ENCODE measurements at regions not wholly inside any gene's neighbourhood (a gene's known extent, or its start where the extent isn't known, plus 50 kb on each side); places are given as distances from the start of the nearest gene placed in this dataset.

DNA sequence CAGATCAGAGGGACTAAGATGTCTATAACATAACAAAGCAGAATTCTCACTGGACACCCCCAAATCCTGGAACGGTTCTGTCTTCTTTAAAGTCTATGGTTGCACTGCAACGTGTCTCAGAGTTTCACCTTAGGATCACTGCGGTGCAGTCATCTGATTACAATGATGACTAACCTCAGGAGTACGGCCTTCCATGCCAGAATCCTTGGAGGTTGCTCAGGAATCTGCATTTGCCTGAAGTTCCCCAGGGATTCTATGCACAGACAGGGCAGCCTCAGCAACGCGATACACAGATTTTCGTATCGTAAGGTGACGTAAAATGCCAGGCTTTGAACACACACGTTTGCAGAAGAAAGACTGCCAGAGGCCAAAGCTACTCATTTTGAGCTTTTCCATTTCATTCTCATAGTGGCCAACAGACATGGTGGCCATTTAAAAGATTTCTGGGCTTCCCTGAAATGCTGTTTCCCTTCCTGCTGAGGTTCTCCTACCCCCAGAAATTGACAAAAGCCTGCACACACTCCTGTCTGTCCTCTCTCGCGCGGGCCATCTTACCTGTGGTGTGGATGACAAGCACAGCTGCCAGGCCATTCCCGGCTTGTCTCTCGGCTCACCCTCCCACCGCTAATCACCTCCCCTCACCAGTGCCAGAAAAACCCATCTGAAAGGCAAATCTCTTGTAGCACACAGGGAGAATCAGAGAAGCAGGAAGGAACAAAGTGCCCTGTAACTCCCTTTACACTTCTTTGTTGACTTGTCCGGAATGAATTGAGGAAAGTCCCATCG is 148.8 kb downstream of the ACKR3 start:
- no peak overlapping the region for H3K4me3 ChIP-seq (replicated peaks; ENCODE audit: low read depth, low read length)
- TF ChIP-seq, protein P1, sequence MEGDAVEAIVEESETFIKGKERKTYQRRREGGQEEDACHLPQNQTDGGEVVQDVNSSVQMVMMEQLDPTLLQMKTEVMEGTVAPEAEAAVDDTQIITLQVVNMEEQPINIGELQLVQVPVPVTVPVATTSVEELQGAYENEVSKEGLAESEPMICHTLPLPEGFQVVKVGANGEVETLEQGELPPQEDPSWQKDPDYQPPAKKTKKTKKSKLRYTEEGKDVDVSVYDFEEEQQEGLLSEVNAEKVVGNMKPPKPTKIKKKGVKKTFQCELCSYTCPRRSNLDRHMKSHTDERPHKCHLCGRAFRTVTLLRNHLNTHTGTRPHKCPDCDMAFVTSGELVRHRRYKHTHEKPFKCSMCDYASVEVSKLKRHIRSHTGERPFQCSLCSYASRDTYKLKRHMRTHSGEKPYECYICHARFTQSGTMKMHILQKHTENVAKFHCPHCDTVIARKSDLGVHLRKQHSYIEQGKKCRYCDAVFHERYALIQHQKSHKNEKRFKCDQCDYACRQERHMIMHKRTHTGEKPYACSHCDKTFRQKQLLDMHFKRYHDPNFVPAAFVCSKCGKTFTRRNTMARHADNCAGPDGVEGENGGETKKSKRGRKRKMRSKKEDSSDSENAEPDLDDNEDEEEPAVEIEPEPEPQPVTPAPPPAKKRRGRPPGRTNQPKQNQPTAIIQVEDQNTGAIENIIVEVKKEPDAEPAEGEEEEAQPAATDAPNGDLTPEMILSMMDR (IDR thresholded peaks at IDR 0.05; ENCODE audit: low read length, missing control alignments), result no peak
- DNase-seq (ENCODE audit: low read depth), result no peak

DNA sequence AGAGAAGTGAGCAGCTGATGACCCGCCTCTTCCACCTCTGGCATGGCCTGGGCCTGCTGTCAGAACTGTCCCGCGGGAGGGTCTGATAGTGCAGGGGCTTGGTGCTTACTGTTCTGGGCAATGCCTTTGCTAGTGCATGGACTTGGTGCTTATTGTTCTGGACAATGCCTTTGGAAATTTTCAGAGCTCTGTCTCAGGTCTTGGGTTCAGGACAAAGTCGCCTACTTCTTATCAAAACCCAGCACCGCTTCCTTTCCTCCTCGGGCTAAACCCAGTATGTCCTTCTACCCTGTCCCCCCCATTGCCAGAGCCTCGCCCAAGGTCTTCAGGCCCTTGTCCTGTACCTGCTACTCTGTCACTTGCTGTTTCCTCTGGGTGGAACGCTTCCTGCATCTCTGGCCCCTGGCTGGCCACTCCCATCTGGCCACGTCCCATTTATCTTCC is 149.6 kb downstream of the ACKR3 start:
- DNase-seq (ENCODE audit: low read depth), result no peak
- TF ChIP-seq, protein P1 (IDR thresholded peaks at IDR 0.05; ENCODE audit: low read length, missing control alignments), result no peak
- H3K4me3 ChIP-seq (replicated peaks; ENCODE audit: low read depth, low read length), result no peak overlapping the region

DNA sequence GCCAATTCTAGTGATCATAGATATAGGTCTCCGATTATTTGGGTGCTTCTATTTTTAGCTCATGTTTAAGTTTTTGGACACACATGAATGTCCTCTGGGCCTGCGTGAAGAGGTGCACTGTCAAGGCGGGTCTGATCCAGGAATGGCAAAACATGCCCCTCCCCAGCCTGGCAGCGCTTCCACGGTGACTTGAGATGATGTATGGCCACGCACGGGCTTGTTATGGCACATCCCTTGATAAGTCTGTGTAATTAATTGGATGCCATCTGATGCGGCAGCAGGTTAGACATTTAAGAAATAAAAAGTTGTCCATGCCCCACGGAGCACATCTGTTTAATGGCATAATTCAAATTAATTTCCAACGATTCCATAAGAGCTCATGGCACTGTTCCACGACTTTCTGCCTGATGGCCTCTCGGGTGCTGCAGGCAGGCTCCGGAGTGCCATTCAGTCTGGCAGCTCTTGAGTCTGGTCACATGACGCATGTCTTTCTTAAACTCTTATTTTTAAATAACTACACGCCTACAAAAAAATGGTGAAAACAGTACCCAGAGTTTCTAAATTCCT is 151.4 kb downstream of the ACKR3 start:
- no peak for DNase-seq (ENCODE audit: low read depth)
- no peak overlapping the region for H3K4me3 ChIP-seq (replicated peaks; ENCODE audit: low read depth, low read length)
- TF ChIP-seq, protein P1 (IDR thresholded peaks at IDR 0.05; ENCODE audit: low read length, missing control alignments), result no peak

DNA sequence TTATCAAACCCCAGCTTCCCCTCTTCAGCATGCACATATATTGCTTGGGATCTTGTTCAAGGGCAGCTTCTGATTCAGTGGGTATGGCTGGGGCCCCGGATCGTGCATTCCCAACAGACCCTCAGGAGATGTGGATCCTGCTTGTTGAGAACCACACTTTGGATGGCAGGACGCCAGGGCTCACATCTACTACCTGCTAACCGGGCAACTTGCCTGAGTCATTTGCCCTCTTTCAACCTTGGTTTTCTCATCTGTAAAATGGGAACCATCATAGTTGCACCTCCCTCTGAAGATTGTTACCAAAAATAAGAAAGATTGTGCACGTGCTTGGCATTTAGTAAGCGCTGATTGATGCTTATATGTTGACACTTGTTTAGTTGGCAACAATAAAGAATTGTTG is 154.6 kb downstream of the ACKR3 start:
- no peak for DNase-seq (ENCODE audit: low read depth)
- H3K4me3 ChIP-seq (replicated peaks; ENCODE audit: low read depth, low read length), result no peak overlapping the region
- TF ChIP-seq, protein P1 (IDR thresholded peaks at IDR 0.05; ENCODE audit: low read length, missing control alignments), result no peak

DNA sequence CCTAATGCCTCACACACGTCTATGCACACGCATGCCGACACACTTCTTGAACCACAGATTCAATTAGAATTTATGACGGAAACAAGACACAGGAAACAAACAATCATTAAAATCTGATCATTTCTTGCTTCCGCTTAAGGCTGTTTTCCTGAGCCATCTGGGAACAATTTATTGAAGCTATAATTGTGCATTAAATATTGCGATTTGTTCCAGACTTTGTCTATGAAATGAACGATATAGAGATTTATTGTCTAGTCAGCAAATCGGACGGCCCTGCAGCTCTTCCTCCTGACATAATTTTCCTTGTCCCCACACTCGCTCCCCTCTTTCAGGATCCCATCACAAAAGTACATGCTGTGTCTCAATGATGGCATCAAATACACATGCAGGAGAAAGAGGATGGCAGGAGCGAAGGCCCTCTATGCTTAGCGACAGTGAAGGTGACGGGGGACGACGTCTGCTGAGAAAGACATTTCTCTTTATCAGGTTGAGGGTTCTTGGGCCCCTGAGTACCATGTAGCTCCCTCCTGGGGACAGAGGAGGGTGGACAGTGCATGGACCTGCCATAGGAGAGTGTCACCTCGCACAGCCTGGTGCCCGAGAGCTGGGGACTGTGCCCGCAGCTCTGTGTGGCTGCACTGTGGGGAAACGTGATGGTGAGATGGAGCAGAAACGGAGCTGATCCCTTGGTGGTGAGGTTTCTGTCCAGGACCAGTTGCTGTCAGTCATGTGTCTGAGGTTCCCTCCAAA is 157.3 kb downstream of the ACKR3 start:
- no peak overlapping the region for H3K4me3 ChIP-seq (replicated peaks; ENCODE audit: low read depth, low read length)
- no peak for DNase-seq (ENCODE audit: low read depth)
- TF ChIP-seq, protein P1 (IDR thresholded peaks at IDR 0.05; ENCODE audit: low read length, missing control alignments), result no peak

DNA sequence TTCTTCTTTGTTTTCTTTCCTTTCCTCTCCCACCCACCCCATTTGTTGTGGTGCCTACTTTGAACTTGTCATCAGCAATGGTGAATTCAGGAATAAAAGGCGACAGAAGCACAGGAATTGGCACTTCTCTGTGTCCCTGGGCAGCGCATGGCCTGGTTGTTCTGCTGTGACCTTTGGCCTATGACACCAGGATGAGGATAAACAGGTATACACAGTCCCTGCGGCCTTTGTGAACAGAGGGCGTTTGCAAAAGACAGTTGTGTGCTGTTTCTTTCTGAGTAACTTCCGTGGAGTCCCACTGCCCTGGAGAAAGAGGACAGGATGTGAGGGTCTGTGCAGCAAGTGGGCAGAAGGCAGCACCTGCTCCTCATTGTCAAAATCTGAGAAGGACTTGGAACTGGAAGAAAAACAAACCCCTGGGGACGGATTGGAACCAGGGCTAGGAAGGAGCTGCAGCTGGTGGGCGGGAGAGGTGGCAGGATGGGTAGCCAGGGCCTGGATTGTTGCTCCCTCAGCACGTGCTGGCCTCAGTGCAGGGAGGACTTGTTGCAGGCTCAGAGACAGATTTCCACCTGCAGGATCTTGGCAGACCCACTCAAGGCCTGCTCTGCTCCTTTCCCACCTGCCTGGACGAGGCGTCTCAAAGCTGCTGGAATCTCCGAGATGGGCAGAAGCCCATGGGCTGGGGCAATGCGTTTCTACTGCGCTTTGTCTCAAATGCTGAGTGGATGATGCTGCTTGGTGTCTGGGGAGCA is 159.5 kb downstream of the ACKR3 start:
- no peak overlapping the region for H3K4me3 ChIP-seq (replicated peaks; ENCODE audit: low read depth, low read length)
- TF ChIP-seq, protein P1 (IDR thresholded peaks at IDR 0.05; ENCODE audit: low read length, missing control alignments), result no peak
- DNase-seq (ENCODE audit: low read depth), result no peak

Data from fibroblast of pulmonary artery (primary cell).